Vagina (tissue), 2 donors: ENCODE measurements at regions not wholly inside any gene's neighbourhood (a gene's known extent, or its start where the extent isn't known, plus 50 kb on each side); places are given as distances from the start of the nearest gene placed in this dataset.

ENCODE experiments used
- CTCF ChIP-seq, 3 experiments: fragments of 450-650 bp in 2 of 3; fragments of 200-600 bp in 1 of 3; sonication (generic) in 1 of 3; IDR thresholded peaks; one replicate each; pipeline ENCODE4 v1.5.1; 2017 to 2019; ENCODE audit warnings: antibody characterized with exemption in 3 of 3, mild to moderate bottlenecking in 2 of 3, moderate library complexity in 2 of 3
- POLR2AphosphoS5 ChIP-seq, 2 donors: sonication (generic); formaldehyde crosslinking; IDR thresholded peaks; one replicate each; pipeline ENCODE4 v1.9.0; 2017; ENCODE audit warnings: antibody characterized with exemption in 2 of 2, mild to moderate bottlenecking in 2 of 2, low read depth in 1 of 2; ENCODE audit not compliant: insufficient read depth in 1 of 2

GRCh38 chr9:18173923-18174322, 300.0 kb upstream of the ADAMTSL1 start:
- TF ChIP-seq POLR2AphosphoS5 (IDR thresholded peaks at IDR 0.05; ENCODE audit: insufficient read depth in 1 of 2, low read depth in 1 of 2) (no peak), CTCF (IDR thresholded peaks at IDR 0.05) (no peak)
